Kidney epithelial cell (primary cell): ENCODE measurements at regions not wholly inside any gene's neighbourhood (a gene's known extent, or its start where the extent isn't known, plus 50 kb on each side); places are given as distances from the start of the nearest gene placed in this dataset.

Source experiments
- DNase-seq: peaks from one replicate; pipeline ENCODE4 v3.0.0-alpha.2; 2010; ENCODE audit warnings: low read depth
- H3K27me3 ChIP-seq: 2 replicates; pipeline ENCODE4 v1.6.0; 2011; ENCODE audit warnings: low read length; ENCODE audit not compliant: control insufficient read depth, insufficient read depth
- H3K36me3 ChIP-seq: 2 replicates; pipeline ENCODE4 v1.5.1; 2011; ENCODE audit warnings: low read length; ENCODE audit not compliant: control insufficient read depth, insufficient read depth
- H3K4me3 ChIP-seq: 2 replicates; pipeline ENCODE4 v1.5.1; 2011; ENCODE audit warnings: low read depth, mild to moderate bottlenecking, control low read depth, low read length
- TF ChIP-seq, protein P1 (sequence below): IDR thresholded peaks from 2 replicates; pipeline ENCODE4 v1.5.1; 2011; ENCODE audit warnings: mild to moderate bottlenecking, moderate library complexity, low read length, control low read depth, inconsistent platforms; ENCODE audit not compliant: insufficient read depth, poor library complexity, severe bottlenecking

DNA sequence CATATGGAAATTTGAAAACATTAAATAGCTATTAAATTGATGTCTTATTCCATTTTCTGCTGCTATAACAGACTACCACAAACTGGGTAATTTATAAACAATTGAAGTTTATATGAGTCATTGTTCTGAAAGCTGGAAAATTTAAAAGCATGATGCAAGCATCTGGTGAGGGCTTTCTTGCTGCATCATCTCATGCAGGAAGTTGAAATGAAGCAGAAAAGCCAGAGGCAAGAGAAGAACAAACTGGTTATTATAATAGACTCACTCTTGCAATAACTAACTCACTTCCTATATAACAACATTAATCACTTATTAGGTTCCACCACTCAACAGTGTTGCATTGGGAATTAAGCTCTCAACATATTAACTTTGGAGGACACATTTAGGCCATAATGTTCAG lies 1277.4 kb downstream of the LRFN5 start:
- Histone ChIP-seq H3K27me3 (no peaks in the 10 kb centered on the region), H3K36me3 (no peaks in the 10 kb centered on the region), H3K4me3 (no peak overlapping the region)
- peak; percentile 88 for DNase-seq
- TF ChIP-seq, protein P1, sequence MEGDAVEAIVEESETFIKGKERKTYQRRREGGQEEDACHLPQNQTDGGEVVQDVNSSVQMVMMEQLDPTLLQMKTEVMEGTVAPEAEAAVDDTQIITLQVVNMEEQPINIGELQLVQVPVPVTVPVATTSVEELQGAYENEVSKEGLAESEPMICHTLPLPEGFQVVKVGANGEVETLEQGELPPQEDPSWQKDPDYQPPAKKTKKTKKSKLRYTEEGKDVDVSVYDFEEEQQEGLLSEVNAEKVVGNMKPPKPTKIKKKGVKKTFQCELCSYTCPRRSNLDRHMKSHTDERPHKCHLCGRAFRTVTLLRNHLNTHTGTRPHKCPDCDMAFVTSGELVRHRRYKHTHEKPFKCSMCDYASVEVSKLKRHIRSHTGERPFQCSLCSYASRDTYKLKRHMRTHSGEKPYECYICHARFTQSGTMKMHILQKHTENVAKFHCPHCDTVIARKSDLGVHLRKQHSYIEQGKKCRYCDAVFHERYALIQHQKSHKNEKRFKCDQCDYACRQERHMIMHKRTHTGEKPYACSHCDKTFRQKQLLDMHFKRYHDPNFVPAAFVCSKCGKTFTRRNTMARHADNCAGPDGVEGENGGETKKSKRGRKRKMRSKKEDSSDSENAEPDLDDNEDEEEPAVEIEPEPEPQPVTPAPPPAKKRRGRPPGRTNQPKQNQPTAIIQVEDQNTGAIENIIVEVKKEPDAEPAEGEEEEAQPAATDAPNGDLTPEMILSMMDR = no peak

DNA sequence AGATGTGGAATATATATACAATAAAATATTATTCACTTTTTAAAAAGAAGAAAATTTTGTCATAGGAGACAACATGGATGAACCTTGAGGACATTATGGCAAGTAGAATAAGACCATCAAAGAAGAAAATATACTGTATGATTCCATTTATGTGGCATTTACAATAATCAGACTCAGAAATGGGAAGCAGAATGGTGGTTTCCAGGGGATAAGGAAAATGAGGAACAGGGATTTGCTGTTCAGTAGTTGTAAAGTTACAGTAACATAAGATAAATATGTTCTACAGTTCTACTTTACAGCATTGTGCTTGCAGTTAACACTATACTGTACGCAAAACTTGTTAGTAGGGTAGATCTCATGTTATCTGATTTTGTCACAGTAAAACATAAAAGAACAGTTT lies 1271.0 kb downstream of the LRFN5 start:
- DNase-seq = no peak
- TF ChIP-seq, protein P1 = no peak
- H3K4me3 ChIP-seq = no peak overlapping the region
- H3K36me3 ChIP-seq = no peaks in the 10 kb centered on the region
- no peaks in the 10 kb centered on the region for H3K27me3 ChIP-seq

DNA sequence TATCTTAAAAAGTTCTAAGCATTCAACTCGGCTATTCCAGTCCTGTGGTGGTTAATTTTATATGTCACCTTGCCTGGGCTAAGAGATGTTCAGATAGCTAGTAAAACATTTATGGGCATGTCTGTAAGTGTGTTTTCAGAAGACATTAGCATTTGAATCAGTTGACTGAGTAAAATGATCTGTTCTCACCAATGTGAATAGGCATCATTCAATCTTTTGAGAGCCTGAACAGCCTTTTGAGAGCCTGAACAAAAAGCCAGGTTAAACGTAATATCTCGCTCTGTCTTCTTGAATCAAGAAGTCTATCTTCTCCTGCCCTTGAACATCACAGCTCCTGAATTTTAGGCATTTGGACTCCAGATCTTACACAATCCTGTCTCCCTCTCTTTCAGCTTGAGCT lies 1266.1 kb downstream of the LRFN5 start:
- Histone ChIP-seq H3K27me3 (no peaks in the 10 kb centered on the region), H3K36me3 (no peaks in the 10 kb centered on the region), H3K4me3 (no peak overlapping the region)
- no peak for DNase-seq
- TF ChIP-seq, protein P1 = no peak

DNA sequence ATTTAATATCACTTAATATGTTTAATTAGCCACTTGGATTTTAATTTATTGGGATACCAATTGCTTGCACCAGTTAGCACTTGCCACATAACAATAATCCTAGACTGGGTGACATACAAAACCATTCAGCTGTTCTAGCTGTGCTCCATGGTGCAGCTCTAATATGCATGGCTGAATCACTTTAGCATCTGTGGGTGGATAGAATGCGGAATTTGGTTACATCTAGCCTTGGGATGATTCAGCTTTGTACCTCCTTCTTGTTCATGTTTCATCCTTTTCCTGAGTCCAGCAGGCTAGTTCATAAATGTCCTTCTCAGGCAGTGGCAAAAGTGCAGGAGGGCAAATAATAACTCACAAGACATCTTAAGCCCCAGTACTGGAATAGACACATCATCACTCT lies 1263.0 kb downstream of the LRFN5 start:
- DNase-seq = peak; percentile 31
- Histone ChIP-seq H3K4me3 (no peak overlapping the region), H3K27me3 (no peaks in the 10 kb centered on the region), H3K36me3 (no peaks in the 10 kb centered on the region)
- TF ChIP-seq, protein P1 = no peak

DNA sequence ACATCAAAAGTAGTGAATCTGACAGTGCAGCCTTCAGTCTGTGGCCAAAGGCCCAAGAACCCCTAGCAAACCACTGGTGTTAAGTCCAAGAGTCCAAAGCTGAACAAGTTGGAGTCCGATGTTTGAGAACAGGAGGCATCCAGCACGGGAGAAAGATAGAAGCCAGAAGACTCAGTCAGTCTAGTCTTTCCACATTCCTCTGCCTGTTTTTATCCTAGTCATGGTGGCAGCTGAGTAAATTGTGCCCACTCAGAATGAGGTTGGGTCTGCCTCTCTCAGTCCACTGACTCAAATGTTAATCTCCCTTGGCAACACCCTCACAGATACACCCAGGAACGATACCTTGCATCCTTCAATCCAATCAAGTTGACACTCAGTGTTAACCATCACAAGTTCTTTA lies 1255.4 kb downstream of the LRFN5 start:
- no peak for DNase-seq
- TF ChIP-seq, protein P1 = no peak
- no peaks in the 10 kb centered on the region for H3K27me3 ChIP-seq
- no peak overlapping the region for H3K4me3 ChIP-seq
- no peaks in the 10 kb centered on the region for H3K36me3 ChIP-seq

DNA sequence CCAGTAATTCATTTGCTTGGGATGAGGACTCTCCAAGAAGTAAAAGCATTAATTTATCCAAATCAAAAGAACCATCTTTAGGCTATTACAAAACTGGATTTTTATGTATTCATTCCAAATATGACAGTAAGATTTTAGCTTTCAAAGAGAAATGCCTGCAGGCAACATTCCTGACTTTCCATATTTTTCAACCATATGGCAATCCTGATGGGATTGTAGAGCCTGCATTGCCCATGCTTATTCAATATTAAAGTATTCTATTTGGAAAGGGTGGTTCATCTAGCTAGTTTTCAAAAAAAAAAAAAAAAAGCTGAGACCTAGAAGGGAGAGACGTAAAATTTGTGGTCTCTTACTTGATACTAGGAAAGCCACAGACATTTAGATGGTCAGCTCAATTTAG lies 1253.7 kb downstream of the LRFN5 start:
- Histone ChIP-seq H3K27me3 (no peaks in the 10 kb centered on the region), H3K4me3 (no peak overlapping the region), H3K36me3 (no peaks in the 10 kb centered on the region)
- TF ChIP-seq, protein P1 = no peak
- DNase-seq = no peak
